Fibroblast of lung (primary cell): ENCODE measurements at regions not wholly inside any gene's neighbourhood (a gene's known extent, or its start where the extent isn't known, plus 50 kb on each side); places are given as distances from the start of the nearest gene placed in this dataset.

Experiments
- DNase-seq, 2 donors: peaks; one replicate each; pipeline versions ENCODE4 v3.0.0 to v3.0.0-alpha.2; 2010; ENCODE audit warnings: low read depth in 2 of 2
- H2AFZ ChIP-seq: 2 replicates; pipeline ENCODE4 v1.5.1; 2012; ENCODE audit warnings: low read length, control low read depth, inconsistent platforms
- H3K27ac ChIP-seq: 2 replicates; pipeline ENCODE4 v1.5.1; 2011; ENCODE audit warnings: low read length, control low read depth; ENCODE audit not compliant: insufficient read depth
- H3K27me3 ChIP-seq: 2 replicates; pipeline ENCODE4 v1.5.1; 2011; ENCODE audit warnings: mild to moderate bottlenecking, low read length; ENCODE audit not compliant: control insufficient read depth, insufficient read depth
- H3K36me3 ChIP-seq: 2 replicates; pipeline ENCODE4 v1.5.1; 2011; ENCODE audit warnings: low read length; ENCODE audit not compliant: control insufficient read depth, insufficient read depth
- H3K4me1 ChIP-seq: 2 replicates; pipeline ENCODE4 v1.5.1; 2011; ENCODE audit warnings: low read length; ENCODE audit not compliant: control insufficient read depth, insufficient read depth; ENCODE audit errors: extremely low read depth
- H3K4me2 ChIP-seq: 2 replicates; pipeline ENCODE4 v1.5.1; 2011; ENCODE audit warnings: low read length, control low read depth; ENCODE audit not compliant: insufficient read depth; ENCODE audit errors: extremely low read depth
- H3K4me3 ChIP-seq, 4 experiments: fragments of 200-600 bp in 1 of 4; sonication (generic) in 1 of 4; replicated peaks in 1 of 4; 2 replicates each; pipeline ENCODE4 v1.5.1; 2011 to 2016; ENCODE audit warnings: low read length in 4 of 4, low read depth in 3 of 4, mild to moderate bottlenecking in 3 of 4, control low read depth in 2 of 4, inconsistent platforms in 1 of 4, mixed read lengths in 1 of 4; ENCODE audit not compliant: insufficient read depth in 1 of 4; ENCODE audit errors: control extremely low read depth in 1 of 4
- H3K79me2 ChIP-seq: 2 replicates; pipeline ENCODE4 v1.5.1; 2012; ENCODE audit warnings: mild to moderate bottlenecking, low read length, inconsistent platforms; ENCODE audit not compliant: control insufficient read depth, insufficient read depth
- H3K9ac ChIP-seq: 2 replicates; pipeline ENCODE4 v1.5.1; 2011; ENCODE audit warnings: mild to moderate bottlenecking, low read length, control low read depth; ENCODE audit not compliant: insufficient read depth
- H3K9me3 ChIP-seq: 2 replicates; pipeline ENCODE4 v1.5.1; 2012; ENCODE audit warnings: low read depth, low read length; ENCODE audit not compliant: control insufficient read depth, insufficient read depth
- H4K20me1 ChIP-seq: 2 replicates; pipeline ENCODE4 v1.5.1; 2011; ENCODE audit warnings: low read length; ENCODE audit not compliant: control insufficient read depth, insufficient read depth; ENCODE audit errors: extremely low read depth
- EZH2 ChIP-seq: IDR thresholded peaks from 2 replicates; pipeline ENCODE4 v1.5.1; 2012; ENCODE audit warnings: low read length, control low read depth, mild to moderate bottlenecking; ENCODE audit errors: missing control alignments
- TF ChIP-seq, protein P1 (sequence below), 2 donors: IDR thresholded peaks in 1 of 2; conservative IDR thresholded peaks in 1 of 2; 1 replicate in 1 of 2; 2 replicates in 1 of 2; pipeline ENCODE4 v1.5.1; 2011 to 2012; ENCODE audit warnings: low read length in 2 of 2, control low read depth in 1 of 2, inconsistent platforms in 1 of 2, low read depth in 1 of 2, mild to moderate bottlenecking in 1 of 2

GRCh38 chr7:113452245-113452644 lies 333.9 kb upstream of the SMIM30 start:
- no peaks in the 10 kb centered on the region for H3K79me2 ChIP-seq
- no peak overlapping the region for H3K27ac ChIP-seq
- H3K4me2 ChIP-seq, result no peak overlapping the region
- H3K27me3 ChIP-seq, result no peaks in the 10 kb centered on the region
- no peak overlapping the region for H3K9ac ChIP-seq
- no peaks in the 10 kb centered on the region for H4K20me1 ChIP-seq
- no peak overlapping the region for H3K4me3 ChIP-seq
- H2AFZ ChIP-seq, result no peak overlapping the region
- TF ChIP-seq, protein P1, sequence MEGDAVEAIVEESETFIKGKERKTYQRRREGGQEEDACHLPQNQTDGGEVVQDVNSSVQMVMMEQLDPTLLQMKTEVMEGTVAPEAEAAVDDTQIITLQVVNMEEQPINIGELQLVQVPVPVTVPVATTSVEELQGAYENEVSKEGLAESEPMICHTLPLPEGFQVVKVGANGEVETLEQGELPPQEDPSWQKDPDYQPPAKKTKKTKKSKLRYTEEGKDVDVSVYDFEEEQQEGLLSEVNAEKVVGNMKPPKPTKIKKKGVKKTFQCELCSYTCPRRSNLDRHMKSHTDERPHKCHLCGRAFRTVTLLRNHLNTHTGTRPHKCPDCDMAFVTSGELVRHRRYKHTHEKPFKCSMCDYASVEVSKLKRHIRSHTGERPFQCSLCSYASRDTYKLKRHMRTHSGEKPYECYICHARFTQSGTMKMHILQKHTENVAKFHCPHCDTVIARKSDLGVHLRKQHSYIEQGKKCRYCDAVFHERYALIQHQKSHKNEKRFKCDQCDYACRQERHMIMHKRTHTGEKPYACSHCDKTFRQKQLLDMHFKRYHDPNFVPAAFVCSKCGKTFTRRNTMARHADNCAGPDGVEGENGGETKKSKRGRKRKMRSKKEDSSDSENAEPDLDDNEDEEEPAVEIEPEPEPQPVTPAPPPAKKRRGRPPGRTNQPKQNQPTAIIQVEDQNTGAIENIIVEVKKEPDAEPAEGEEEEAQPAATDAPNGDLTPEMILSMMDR (conservative IDR thresholded peaks at IDR 0.05 in 1 of 2, IDR thresholded peaks at IDR 0.05 in 1 of 2; ENCODE audit: low read depth in 1 of 2, low read length in 2 of 2), result no peak
- no peak for TF ChIP-seq EZH2
- no peaks in the 10 kb centered on the region for H3K36me3 ChIP-seq
- no peaks in the 10 kb centered on the region for H3K9me3 ChIP-seq
- no peaks in the 10 kb centered on the region for H3K4me1 ChIP-seq
- no peak for DNase-seq

DNA sequence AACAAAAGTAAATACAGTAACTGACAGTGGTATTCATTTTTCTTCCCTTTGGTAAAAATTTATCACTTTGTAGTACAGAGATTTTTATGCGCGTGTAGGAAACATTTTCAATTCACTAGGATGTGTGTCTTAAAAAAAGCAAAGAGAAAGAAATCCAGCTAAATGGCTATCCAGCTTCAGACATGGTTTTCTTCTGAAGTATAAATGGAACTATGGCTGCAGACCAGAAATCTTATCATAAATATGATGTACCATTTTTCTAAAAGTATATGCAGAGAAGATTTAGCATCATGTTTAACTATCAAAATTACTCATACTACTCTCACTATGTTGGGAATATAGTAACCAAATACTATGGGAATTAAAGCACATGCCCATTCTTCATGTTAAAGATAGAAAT lies 328.4 kb upstream of the SMIM30 start:
- no peak overlapping the region for H3K27ac ChIP-seq
- H3K9ac ChIP-seq, result no peak overlapping the region
- H3K9me3 ChIP-seq, result no peaks in the 10 kb centered on the region
- H3K79me2 ChIP-seq, result no peaks in the 10 kb centered on the region
- H4K20me1 ChIP-seq, result no peaks in the 10 kb centered on the region
- H3K4me3 ChIP-seq, result no peak overlapping the region
- TF ChIP-seq, protein P1 (conservative IDR thresholded peaks at IDR 0.05 in 1 of 2, IDR thresholded peaks at IDR 0.05 in 1 of 2; ENCODE audit: low read depth in 1 of 2, low read length in 2 of 2), result no peak
- H3K4me1 ChIP-seq, result no peaks in the 10 kb centered on the region
- H3K27me3 ChIP-seq, result no peaks in the 10 kb centered on the region
- no peaks in the 10 kb centered on the region for H3K36me3 ChIP-seq
- no peak overlapping the region for H2AFZ ChIP-seq
- no peak overlapping the region for H3K4me2 ChIP-seq
- DNase-seq, result no peak

DNA sequence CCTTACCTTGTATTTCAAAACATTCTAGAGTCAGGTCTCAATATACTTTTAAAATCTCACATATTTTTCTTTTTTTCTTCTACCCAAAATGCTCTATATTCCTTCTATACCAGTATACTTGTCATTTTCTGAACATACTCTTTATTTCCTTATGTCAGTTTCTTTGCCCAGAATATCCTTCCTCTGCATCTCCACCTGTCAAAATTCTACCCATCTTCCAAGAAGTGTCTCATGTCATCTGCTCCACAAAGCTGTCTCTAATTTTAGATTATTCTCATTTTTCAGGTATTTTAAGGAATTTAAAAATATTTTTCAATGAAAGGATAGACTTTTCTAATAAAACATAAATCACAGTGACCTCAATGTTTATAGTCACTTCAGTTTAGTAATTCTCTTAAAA lies 328.0 kb upstream of the SMIM30 start:
- Histone ChIP-seq H2AFZ (no peak overlapping the region), H3K9me3 (no peaks in the 10 kb centered on the region), H3K79me2 (no peaks in the 10 kb centered on the region), H3K27me3 (no peaks in the 10 kb centered on the region), H4K20me1 (no peaks in the 10 kb centered on the region), H3K36me3 (no peaks in the 10 kb centered on the region), H3K9ac (no peak overlapping the region), H3K4me2 (no peak overlapping the region), H3K27ac (no peak overlapping the region), H3K4me1 (no peaks in the 10 kb centered on the region), H3K4me3 (no peak overlapping the region)
- no peak for DNase-seq
- no peak for TF ChIP-seq EZH2

DNA sequence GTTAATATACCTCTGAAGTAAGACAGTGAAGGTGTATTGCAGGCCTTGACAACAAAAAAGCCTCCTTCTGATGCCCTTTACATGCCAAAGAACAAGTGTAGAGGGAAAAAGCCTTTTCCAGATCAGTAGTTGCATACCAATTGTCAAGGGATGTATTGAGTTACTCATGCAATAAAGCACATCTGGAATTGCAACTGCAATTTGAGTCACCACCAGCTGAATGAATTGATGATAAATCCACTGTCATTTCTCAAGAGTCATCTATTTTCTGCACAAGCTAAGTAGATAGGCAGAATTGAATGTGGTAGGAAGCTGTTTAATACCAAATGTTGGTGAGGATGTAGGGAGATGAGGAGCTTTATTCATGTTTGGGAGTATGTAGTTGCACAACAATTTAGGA lies 325.9 kb upstream of the SMIM30 start:
- H3K9ac ChIP-seq, result no peak overlapping the region
- no peaks in the 10 kb centered on the region for H3K36me3 ChIP-seq
- H4K20me1 ChIP-seq, result no peaks in the 10 kb centered on the region
- H3K27me3 ChIP-seq, result no peaks in the 10 kb centered on the region
- H2AFZ ChIP-seq, result no peak overlapping the region
- H3K9me3 ChIP-seq, result no peaks in the 10 kb centered on the region
- H3K4me2 ChIP-seq, result no peak overlapping the region
- no peak overlapping the region for H3K4me3 ChIP-seq
- DNase-seq, result peak in 1 of 2 donors; percentile 1
- TF ChIP-seq, protein P1 (conservative IDR thresholded peaks at IDR 0.05 in 1 of 2, IDR thresholded peaks at IDR 0.05 in 1 of 2; ENCODE audit: low read depth in 1 of 2, low read length in 2 of 2), result no peak
- no peak for TF ChIP-seq EZH2
- H3K79me2 ChIP-seq, result no peaks in the 10 kb centered on the region
- no peak overlapping the region for H3K27ac ChIP-seq
- H3K4me1 ChIP-seq, result no peaks in the 10 kb centered on the region
